K562 (cell line): ENCODE measurements at regions not wholly inside any gene's neighbourhood (a gene's known extent, or its start where the extent isn't known, plus 50 kb on each side); places are given as distances from the start of the nearest gene placed in this dataset.

Experiments used
- ATAC-seq: fragments of 200-7000 bp; cut with Tn5 transposase; 3 replicates; pipeline ENCODE4 v1.9.1; 2020; ENCODE audit warnings: moderate library complexity
- BruUV-seq: library from RNA; stranded (reverse); fragments of 400-500 nt; replicated peaks from 2 replicates; lab custom pipeline; 2021; lab: Mats Ljungman, UMichigan
- CTCF ChIA-PET: fragments of 300-600 bp; formaldehyde crosslinking; extraction: SDS; loops from one replicate; lab custom pipeline; 2021; ENCODE audit warnings: low intra/inter-chr PET ratio; lab: Yijun Ruan, JAX
- POLR2A ChIA-PET: fragments of 300-600, 350-650 bp; sonication (Branson Sonifier 250); formaldehyde crosslinking; extraction: SDS; loops from one replicate; lab custom pipeline; 2021; ENCODE audit warnings: antibody characterized with exemption, inconsistent platforms; lab: Yijun Ruan, JAX
- DNase-seq, 4 experiments: peaks; one replicate each; pipeline versions ENCODE4 v3.0.0 to v3.0.0-alpha.2; 2011 to 2018; ENCODE audit warnings: low spot score in 3 of 4, mixed read lengths in 3 of 4; ENCODE audit errors: extremely low read depth in 1 of 4
- FAIRE-seq: peaks from 2 replicates; lab custom pipeline; 2011; peaks lifted over from hg19 to GRCh38; lab: Jason Lieb, UNC
- H2AFZ ChIP-seq: 2 replicates; pipeline ENCODE4 v1.6.0; 2011; ENCODE audit warnings: low read depth, low read length, control low read depth, inconsistent platforms
- H3K27ac ChIP-seq: fragments of 200-600 bp; 3 replicates; pipeline ENCODE4 v1.8.0; 2011; ENCODE audit warnings: low read depth, mild to moderate bottlenecking, control low read depth, inconsistent platforms, low read length, moderate library complexity, mixed read lengths; ENCODE audit errors: extremely low read depth
- H3K27me3 ChIP-seq, 2 experiments: fragments of 300-600 bp in 1 of 2; 2 replicates in 1 of 2; 3 replicates in 1 of 2; pipeline versions ENCODE4 v1.6.0 to v1.8.0; 2011; ENCODE audit warnings: inconsistent platforms in 2 of 2, low read length in 2 of 2, mild to moderate bottlenecking in 1 of 2, mixed read lengths in 1 of 2, moderate library complexity in 1 of 2; ENCODE audit not compliant: control insufficient read depth in 2 of 2, insufficient read depth in 2 of 2
- H3K36me3 ChIP-seq: fragments of 300-600 bp; 3 replicates; pipeline ENCODE4 v1.8.0; 2011; ENCODE audit warnings: mild to moderate bottlenecking, low read length, inconsistent platforms; ENCODE audit not compliant: control insufficient read depth, insufficient read depth
- H3K4me1 ChIP-seq, 2 experiments: fragments of 200-600 bp in 1 of 2; replicated peaks in 1 of 2; 2 replicates in 1 of 2; 3 replicates in 1 of 2; pipeline versions ENCODE4 v1.5.1 to v1.8.0; 2011; ENCODE audit warnings: inconsistent platforms in 2 of 2, low read length in 2 of 2, mild to moderate bottlenecking in 1 of 2, mixed read lengths in 1 of 2, moderate library complexity in 1 of 2; ENCODE audit not compliant: control insufficient read depth in 2 of 2, insufficient read depth in 2 of 2
- H3K4me2 ChIP-seq: 2 replicates; pipeline ENCODE4 v1.6.1; 2011; ENCODE audit warnings: low read length, control low read depth, inconsistent platforms, mixed read lengths; ENCODE audit not compliant: insufficient read depth
- H3K4me3 ChIP-seq: fragments of 200-600 bp; sonication (generic), shearing (Covaris generic); 2 replicates; pipeline ENCODE4 v1.5.1; 2016; ENCODE audit warnings: control low read depth, inconsistent platforms
- H3K79me2 ChIP-seq: fragments of 200-600 bp; 3 replicates; pipeline ENCODE4 v1.8.0; 2011; ENCODE audit warnings: low read length, inconsistent platforms; ENCODE audit not compliant: control insufficient read depth, insufficient read depth
- H3K9ac ChIP-seq, 2 experiments: 2 replicates each; pipeline versions ENCODE4 v1.6.0 to v1.6.1; 2011; ENCODE audit warnings: low read depth in 2 of 2, low read length in 2 of 2, control low read depth in 1 of 2, inconsistent platforms in 1 of 2, mild to moderate bottlenecking in 1 of 2, mixed read lengths in 1 of 2; ENCODE audit not compliant: insufficient read depth in 1 of 2
- H3K9me1 ChIP-seq: one replicate; pipeline ENCODE4 v1.6.0; 2011; ENCODE audit warnings: inconsistent platforms, mild to moderate bottlenecking, low read length, moderate library complexity; ENCODE audit not compliant: control insufficient read depth, insufficient read depth
- H3K9me3 ChIP-seq: replicated peaks from 2 replicates; pipeline ENCODE4 v1.5.1; 2011; ENCODE audit warnings: low read depth, low read length, inconsistent platforms; ENCODE audit not compliant: control insufficient read depth, insufficient read depth
- H4K20me1 ChIP-seq: replicated peaks from 2 replicates; pipeline ENCODE4 v1.6.1; 2011; ENCODE audit warnings: low read length, inconsistent platforms, mixed read lengths; ENCODE audit not compliant: control insufficient read depth, insufficient read depth
- ESRRB ChIP-seq: fragments of 250-450 bp; sonication (Bioruptor Pico); IDR thresholded peaks from 2 replicates; pipeline ENCODE4 v1.5.0; 2020; ENCODE audit warnings: mild to moderate bottlenecking, moderate library complexity, borderline replicate concordance
- FOSL1 ChIP-seq: fragments of 200-800 bp; sonication (Bioruptor generic); conservative IDR thresholded peaks from 2 replicates; pipeline ENCODE4 v1.6.1; 2016; ENCODE audit warnings: missing genetic modification characterization, missing compliant biosample characterization
- FOXJ2 ChIP-seq: fragments of 200-800 bp; sonication (Bioruptor generic); IDR thresholded peaks from 2 replicates; pipeline ENCODE4 v1.6.1; 2016; ENCODE audit warnings: missing genetic modification characterization, missing compliant biosample characterization
- HBP1 ChIP-seq: fragments of 450-650 bp; formaldehyde crosslinking; IDR thresholded peaks from 2 replicates; pipeline ENCODE4 v1.4.0; 2022; ENCODE audit warnings: missing genetic modification characterization
- HMBOX1 ChIP-seq: sonication (generic); IDR thresholded peaks from 2 replicates; pipeline ENCODE4 v1.6.1; 2016
- ILK ChIP-seq: fragments of 450-650 bp; IDR thresholded peaks from 2 replicates; pipeline ENCODE4 v1.6.1; 2016; ENCODE audit warnings: missing genetic modification characterization, low read depth, mild to moderate bottlenecking, missing compliant biosample characterization, moderate library complexity, borderline replicate concordance
- PRMT5 ChIP-seq: sonication (generic); formaldehyde crosslinking; IDR thresholded peaks from 2 replicates; pipeline ENCODE4 v1.5.0; 2020; ENCODE audit warnings: missing genetic modification reagents
- RBBP5 ChIP-seq: fragments of 200-600 bp; sonication (generic); IDR thresholded peaks from 2 replicates; pipeline ENCODE4 v1.6.1; 2012; ENCODE audit warnings: borderline replicate concordance, mild to moderate bottlenecking, low read length, control low read depth, inconsistent platforms; ENCODE audit not compliant: insufficient read depth, poor library complexity, severe bottlenecking
- SPI1 ChIP-seq: IDR thresholded peaks from 2 replicates; pipeline ENCODE4 v1.6.1; 2011; ENCODE audit warnings: low read depth, low read length, control low read depth, borderline replicate concordance
- USF1 ChIP-seq: sonication (generic); formaldehyde crosslinking; IDR thresholded peaks from 2 replicates; pipeline ENCODE4 v1.9.0; 2022; ENCODE audit warnings: mild to moderate bottlenecking, missing genetic modification reagents
- ZFX ChIP-seq: sonication (generic); formaldehyde crosslinking; IDR thresholded peaks from 2 replicates; pipeline ENCODE4 v1.8.0; 2022; ENCODE audit warnings: mild to moderate bottlenecking, missing genetic modification reagents, moderate library complexity
- ZNF124 ChIP-seq: sonication (generic); formaldehyde crosslinking; IDR thresholded peaks from 2 replicates; pipeline ENCODE4 v1.8.1; 2022; ENCODE audit warnings: missing genetic modification reagents
- WGBS: fragments of 100-300 bp; shearing (Covaris generic); methylation state at CpG from one replicate; pipeline ENCODE4 v1.1.6; 2016; ENCODE audit warnings: low coverage, mixed read lengths; ENCODE audit not compliant: insufficient coverage; ENCODE audit errors: missing lambda C conversion rate; 5-methylcytosine and 5-hydroxymethylcytosine counted together
- in situ Hi-C: fragments of 300-500 bp; cut with MboI; formaldehyde crosslinking; loops from 4 replicates; pipeline ENCODE4 v1.15.0; 2018; ENCODE audit warnings: inconsistent platforms, mixed read lengths
- intact Hi-C: fragments of 100-400 bp; cut with micrococcal nuclease; formaldehyde crosslinking; loops from 2 replicates; pipeline ENCODE4 v1.14.2; 2022

- no peak for DNase-seq
- no peaks in the 10 kb centered on the region for H3K36me3 ChIP-seq
- no peaks in the 10 kb centered on the region for H3K9me1 ChIP-seq
- H4K20me1 ChIP-seq, result no peaks in the 10 kb centered on the region
- no peaks in the 10 kb centered on the region for H3K79me2 ChIP-seq
- H3K4me3 ChIP-seq, result no peak overlapping the region
- WGBS, result 6% methylated on average over 5 of the region's 5 CpGs
- no peak for TF ChIP-seq ILK (tag)
- ChIA-PET POLR2A (no interaction called here), CTCF (no interaction called here)
- no TSS peak for BruUV-seq
- H3K27me3 ChIP-seq, result no peaks in the 10 kb centered on the region
- intact Hi-C loops, result no loop called here
- no peak for FAIRE-seq
- no peak overlapping the region for H3K27ac ChIP-seq
- no peak overlapping the region for H2AFZ ChIP-seq
- ATAC-seq, result no peak
- H3K9ac ChIP-seq, result no peak overlapping the region
- no peaks in the 10 kb centered on the region; the same call in 1 of the 2 replicates for H3K9me3 ChIP-seq
- in situ Hi-C loops, result no loop called here
- H3K4me1 ChIP-seq, result no peaks in the 10 kb centered on the region
- H3K4me2 ChIP-seq, result no peak overlapping the region
These were observed 94.7 kb upstream of the NEIL3 start for GRCh38 chr4:177214935-177215334.

- no peaks in the 10 kb centered on the region for H3K36me3 ChIP-seq
- no peak for TF ChIP-seq ZNF124
- no peak for TF ChIP-seq ZFX (CRISPR knock-in tag)
- TF ChIP-seq PRMT5 (CRISPR knock-in tag), result no peak
- no peak for TF ChIP-seq ESRRB (CRISPR knock-in tag)
- TF ChIP-seq RBBP5, result no peak
- no peak for TF ChIP-seq HMBOX1
- TF ChIP-seq FOSL1 (tag), result 0 out of 2 replicates have a peak, but pooled peaks have one; percentile 29
- no peak for TF ChIP-seq HBP1 (CRISPR knock-in tag)
- TF ChIP-seq FOXJ2 (tag), result no peak
- TF ChIP-seq SPI1, result peak; percentile 80
- TF ChIP-seq USF1 (CRISPR knock-in tag), result no peak
- no peaks in the 10 kb centered on the region for H3K4me1 ChIP-seq
- WGBS, result 4% methylated on average over 4 of the region's 4 CpGs
- FAIRE-seq, result no peak
- ATAC-seq, result no peak
- in situ Hi-C loops, result no loop called here
- no peak overlapping the region for H2AFZ ChIP-seq
- ChIA-PET POLR2A (no interaction called here), CTCF (no interaction called here)
- no peak overlapping the region for H3K4me2 ChIP-seq
- H3K9me3 ChIP-seq, result no peaks in the 10 kb centered on the region
- no peak overlapping the region for H3K9ac ChIP-seq
- intact Hi-C loops, result no loop called here
- no peaks in the 10 kb centered on the region for H3K79me2 ChIP-seq
- H3K27me3 ChIP-seq, result no peaks in the 10 kb centered on the region
- no peaks in the 10 kb centered on the region for H3K9me1 ChIP-seq
- no peak overlapping the region for H3K27ac ChIP-seq
- DNase-seq, result no peak
- no peak overlapping the region for H3K4me3 ChIP-seq
- no TSS peak for BruUV-seq
- no peaks in the 10 kb centered on the region for H4K20me1 ChIP-seq
These were observed 89.3 kb upstream of the NEIL3 start for GRCh38 chr4:177220376-177220775.
